ENCODE measurements at regions not wholly inside any gene's neighbourhood (a gene's known extent, or its start where the extent isn't known, plus 50 kb on each side); places are given as distances from the start of the nearest gene placed in this dataset.

DNA sequence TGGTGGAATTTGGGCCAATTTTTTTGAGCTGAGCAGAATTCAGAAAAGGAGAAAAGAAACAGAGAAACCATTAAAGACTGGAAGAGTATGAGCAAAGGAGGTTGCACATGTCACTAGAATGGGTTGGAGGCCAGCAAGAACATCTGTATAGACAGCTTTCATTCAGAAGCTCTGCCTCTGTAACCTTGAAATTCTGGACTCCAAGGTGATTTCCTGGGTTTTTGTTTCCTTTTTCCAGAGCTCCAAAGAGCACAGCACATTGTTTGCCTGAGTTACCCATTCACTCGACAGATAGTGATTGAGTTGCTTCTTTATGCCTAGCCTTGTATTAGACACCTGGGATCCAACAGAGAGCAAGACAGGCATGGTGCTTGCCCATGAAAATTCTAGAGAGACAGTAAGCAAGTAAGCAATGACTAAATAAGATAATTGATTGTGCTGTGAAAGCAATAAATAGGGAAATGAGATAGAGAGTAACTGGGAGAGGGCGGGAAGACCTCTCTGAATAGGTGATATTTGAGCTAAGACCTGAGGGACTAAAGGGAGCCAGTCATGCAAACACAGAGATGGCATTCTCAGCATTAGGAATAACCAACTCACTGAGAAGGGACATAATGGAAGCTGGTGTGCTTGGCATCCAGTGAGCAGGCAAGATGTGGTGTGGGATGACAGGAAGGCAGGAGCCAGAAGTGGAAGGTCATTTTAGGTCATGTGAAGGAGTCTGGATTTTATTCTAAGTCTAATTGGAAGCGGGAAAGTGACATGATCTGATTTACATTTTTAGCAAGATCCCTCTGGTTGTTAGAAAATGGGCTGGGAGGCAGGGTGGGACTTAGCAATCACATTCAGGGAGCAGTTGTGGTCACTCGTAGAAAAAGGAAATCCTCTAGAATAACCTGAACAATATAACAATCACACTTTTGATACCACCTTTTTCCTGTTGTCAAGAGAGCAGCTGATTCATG is 197.5 kb downstream of the HS3ST3A1 start:
- no peak for DNase-seq

DNA sequence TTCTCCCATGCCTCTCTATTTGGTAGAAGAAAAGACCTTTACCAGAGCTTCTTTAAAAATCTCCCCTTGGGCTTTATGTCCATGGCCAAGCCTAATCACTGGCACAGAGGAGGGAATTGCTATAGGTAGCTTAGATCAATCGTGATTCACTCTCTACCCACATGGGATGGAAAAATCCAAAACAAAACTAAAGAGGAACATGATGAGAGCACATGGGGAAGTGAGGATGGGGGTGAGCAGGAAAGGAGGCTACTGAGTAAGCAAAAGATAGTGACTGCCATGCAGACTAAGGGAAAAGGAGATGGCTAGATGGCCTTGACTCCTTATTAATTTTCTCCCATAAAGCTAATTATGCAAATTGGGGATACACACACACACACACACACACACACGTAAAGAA is 201.2 kb downstream of the HS3ST3A1 start:
- no peak for DNase-seq

DNA sequence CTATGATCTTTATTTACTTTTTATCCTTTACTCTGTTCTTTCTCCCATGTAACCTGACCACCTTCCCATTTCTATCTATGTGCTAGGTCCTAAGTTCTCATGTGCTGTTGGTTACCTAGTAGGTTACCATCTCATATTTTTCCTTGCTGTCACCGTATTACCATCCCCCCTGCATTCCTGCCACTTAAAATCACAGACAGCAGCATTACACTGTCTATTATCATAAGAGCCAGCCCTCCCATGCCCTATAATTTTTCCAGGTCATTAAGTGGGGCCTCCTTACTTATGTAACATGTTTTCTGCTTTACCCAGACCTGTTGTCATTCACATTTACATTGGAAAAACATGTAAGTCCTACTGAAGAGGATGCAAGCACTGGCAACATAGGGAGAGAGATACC is 202.9 kb downstream of the HS3ST3A1 start:
- DNase-seq: no peak

DNA sequence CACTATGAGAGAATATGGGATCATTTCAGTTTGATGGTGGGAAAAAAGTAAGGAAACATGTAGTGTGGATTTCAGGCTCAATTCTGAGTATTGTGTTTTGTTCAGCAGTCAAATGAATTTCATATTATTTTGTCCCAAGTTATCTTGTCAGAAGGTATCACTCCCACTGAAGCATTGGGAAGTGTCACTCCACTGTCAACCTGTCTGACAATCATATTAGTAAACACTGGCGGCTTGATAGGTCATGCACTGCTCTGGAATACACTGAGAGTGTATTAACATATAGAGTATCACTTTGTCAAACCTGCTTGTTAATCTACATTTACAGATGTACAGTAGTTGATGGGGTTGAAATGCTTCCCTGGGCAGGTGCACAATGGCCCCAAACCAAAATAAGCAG is 203.6 kb downstream of the HS3ST3A1 start:
- DNase-seq: no peak

DNA sequence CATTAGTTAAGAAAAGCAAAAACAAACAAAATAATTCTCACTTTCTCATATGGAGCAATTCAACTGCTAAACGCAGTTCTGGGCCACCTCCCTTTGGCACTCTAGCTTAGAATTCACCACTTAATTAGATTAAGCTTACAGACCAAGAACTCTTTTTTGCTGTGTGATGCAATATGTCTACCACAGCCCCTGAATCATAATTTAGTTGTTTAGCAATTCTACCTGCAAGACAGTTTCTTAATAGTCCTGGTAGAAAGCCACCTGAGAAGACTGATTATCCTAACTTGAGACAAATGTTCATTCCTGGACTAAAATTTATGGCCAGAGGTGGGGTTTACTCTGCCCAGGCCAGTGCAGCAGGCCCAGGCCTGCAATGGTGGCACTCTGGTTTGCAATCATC is 205.9 kb downstream of the HS3ST3A1 start:
- no peak for DNase-seq

DNA sequence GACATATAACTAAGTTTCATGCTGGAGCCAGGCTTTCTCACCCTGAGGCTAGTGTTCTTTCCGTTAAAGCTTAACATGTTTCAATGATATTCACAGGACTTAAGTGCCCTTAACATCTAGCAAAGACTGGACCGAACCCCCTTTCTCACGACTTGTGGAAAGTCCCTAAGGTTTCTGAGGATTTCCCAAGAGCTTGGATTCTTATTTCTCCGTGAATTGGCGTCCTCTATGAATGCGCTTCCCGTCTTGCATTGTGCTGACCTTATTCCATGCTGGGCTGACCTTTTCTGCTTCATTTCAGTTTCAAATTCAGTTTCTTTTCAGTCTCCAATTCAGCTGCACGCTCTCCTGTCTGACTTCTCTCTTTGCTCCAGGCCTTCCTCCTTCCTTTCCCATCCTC is 206.4 kb downstream of the HS3ST3A1 start:
- DNase-seq: no peak

DNA sequence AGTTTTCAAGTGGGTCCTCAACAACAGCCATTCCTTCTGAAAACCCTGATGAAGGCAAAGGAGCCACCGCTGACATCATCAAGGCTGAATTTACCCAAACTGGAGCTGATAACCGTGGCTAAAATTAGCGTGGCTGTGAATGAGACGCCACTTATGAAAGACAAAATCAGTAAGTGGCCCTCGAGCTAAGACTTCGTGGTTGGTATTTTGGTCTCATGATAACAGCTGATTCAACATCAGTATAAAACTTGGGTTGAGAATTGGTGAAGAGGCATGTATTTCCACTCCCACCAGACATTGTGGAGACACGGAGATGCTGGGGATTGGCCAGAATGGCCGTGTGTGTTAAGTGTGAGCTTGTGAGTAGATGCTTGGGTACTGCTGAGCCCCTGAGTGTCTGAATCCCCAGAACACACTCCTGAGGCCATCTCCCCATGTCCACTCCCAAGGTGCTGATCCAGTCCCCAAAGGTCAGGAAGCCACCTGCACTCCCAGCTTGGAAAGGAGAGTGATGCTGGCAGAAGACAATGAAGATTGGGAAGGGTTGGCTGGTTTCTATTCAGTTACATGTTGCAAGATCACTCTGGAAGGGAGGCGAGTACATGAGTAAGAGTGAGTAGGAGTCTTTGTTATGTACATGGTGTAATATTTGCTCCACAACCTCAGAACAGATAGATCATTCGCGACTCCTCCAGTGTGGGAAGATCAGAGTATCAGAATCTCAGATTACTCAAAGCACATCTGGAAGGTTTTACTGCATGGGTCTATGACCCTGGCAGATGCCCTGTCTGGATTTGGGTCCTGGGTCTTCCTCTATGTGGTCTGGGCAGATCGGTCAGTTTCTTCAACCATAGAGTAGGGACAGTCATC is 207.7 kb downstream of the HS3ST3A1 start:
- DNase-seq: no peak

DNA sequence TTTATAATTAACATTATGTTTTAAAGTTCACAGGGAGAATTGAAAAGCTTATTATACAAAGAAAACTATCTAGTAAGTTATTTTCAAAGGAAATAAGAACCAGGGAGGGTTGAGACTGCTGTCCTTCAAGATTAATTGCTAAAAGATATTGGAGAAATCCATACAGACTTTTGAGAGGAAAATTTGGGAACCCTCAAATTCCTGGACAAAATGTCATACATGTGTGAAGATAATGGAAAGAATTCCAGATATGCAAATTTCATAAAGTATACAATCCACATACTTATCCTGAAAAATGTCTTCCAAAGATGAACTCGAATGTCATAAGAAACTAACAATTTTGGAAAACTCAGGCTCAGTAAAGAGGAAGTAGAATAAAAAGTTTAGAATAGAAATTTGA is 213.8 kb downstream of the HS3ST3A1 start:
- DNase-seq: no peak

DNA sequence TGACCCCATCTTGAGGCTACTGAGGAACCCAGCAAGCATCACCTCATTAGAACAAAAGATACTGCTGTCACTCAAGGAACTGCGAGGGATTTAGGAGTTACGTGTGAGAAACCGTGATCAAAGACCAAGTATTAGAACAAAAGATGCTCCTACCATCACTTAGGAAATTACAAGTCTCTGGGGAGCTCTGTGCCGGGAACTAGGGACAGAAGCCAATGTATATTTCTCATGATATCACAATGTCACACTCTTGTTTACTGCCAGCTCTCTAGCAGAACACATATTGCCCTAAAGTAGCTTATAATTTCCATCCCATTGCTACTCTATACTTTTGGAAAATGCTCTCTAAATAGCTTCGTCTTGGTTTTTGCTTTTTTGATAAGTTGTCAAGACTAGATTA is 214.5 kb downstream of the HS3ST3A1 start:
- no peak for DNase-seq

DNA sequence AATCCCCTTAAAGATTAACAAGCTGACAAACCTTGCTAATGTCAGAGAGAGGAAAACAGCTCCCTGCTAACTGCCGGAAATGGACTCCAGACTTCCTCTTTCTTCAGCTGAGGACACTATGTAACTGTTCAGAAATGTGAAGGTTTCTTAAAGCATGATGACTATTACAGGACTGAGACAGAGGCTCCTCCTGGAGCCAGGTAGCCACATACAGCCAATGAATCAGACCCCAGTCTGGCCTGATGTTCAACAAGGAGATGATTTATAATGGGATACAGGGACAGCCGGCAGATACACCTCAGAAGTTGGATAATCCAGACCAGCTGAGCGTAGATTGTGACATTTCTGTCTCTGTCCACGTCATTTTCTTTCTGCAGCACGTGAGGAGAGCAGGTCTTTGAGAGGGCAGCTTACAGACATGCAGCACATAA is 216.2 kb downstream of the HS3ST3A1 start:
- no peak for DNase-seq

DNA sequence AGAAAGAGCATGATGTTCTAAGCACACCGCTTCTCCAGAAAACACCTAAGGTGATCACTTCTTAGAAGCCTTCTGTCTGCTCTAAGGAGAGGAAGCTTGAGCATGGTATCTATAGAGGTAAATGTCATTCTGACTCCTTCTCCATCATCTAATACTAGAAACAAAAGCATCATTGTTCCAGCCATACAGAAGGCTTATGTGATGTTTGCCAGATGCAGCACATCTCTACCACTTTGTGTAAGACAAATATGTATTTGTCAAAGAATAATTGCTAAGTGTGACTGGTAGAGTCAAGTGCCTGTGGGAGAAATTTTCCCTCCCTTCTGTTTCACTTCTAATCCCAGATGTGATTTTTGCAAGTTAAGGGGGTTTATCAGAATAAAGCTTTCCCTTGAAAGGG is 217.1 kb downstream of the HS3ST3A1 start:
- DNase-seq: no peak

DNA sequence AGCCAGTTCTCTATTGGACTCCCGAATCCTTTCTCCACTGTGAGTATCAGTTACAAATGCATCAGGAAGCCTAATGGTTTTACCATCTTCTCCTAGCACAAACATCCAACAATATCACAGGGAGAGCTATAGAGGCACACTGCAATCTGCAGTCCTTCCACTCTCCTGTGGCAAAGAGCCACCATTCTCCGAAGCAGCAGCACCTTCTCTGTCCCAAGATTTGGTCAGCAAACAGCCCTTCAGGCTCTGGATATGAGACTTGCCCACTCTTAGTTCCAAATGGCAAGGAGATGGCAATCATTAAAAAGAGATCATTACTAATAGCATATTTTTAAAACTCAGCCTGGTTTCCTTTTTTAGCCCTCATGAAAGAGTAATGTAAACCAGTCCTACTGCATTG is 223.4 kb downstream of the HS3ST3A1 start:
- no peak for DNase-seq

DNA sequence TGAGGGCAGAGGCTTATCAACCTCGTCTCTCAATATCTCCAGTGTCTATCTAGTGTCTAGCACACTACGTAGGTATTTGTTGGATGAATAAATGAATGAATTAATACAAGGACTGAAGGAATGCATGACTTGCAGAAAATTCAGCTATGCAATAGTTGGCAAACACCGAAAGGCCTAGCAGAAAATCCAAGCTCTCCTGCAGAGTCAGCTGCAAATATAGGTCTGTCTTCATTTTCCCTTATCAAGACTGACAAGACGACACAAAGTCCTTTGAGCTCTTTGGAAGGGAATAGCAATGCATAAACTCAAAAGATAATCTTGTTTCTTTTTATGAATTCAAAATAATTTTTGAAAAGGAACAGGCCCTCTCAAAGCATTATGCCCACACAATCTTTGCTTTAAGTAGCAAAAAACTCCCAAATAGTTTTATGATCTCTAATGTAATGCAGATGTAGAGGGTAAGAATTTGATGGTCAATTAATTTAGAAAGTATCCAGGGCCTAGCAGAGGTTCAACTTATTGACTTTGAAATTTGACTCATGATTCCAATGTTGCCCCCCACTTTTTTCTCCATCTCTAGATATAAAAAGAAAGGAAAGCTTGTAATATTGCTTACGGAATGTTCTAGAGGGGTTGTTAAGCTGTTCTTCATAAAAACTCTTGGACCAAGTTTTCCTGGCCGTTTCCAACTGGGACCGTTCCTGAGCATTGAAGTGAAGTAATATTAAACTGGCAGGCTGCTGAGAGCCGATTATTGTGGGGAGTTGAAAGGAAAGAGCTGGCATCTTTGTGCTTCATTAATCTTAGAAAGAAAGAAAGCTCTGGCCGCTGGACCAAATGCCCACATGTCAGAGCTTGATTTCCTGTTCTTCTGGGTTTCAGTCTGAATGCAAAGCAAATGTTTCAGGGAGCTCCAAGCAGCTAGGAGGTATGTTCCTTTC is 227.3 kb downstream of the HS3ST3A1 start:
- no peak for DNase-seq

DNA sequence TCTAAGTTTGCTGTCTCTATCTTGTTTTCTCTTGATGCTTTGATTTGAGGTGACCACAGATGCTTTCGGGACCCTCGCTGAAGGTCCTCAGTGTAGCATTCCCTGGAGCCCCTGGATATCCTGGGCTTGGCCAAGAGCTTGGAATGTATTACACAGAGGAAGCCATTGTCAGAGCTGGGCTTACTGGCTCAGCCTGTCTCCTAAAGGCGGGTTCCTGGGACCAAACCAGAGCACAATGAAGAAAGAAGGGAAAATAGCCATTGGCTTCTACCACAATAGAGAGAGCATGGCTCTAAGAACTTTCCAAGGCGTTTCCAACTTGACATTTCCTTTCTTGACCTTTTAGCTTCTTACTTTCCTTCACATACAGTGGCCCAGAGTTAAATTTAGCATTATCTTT is 229.3 kb downstream of the HS3ST3A1 start:
- DNase-seq: no peak

DNA sequence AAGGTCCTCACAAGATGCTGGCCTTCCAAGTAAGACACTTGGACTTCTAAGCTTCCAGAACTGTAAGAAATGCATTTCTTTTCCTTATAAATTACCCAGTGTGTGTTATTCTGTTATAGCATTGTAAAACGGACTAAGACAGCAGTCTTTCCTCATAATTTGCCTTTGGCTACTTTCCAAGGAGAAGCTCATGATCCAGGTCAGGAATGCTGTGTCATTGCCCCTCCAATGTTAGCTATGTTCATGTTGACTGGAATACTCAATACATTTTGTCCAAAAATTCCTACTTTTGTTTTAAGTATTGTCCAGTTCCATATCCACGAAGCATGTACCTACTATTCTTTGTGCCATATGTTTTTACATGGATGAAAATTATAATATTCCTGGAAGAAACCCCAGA is 234.6 kb downstream of the HS3ST3A1 start:
- no peak for DNase-seq

DNA sequence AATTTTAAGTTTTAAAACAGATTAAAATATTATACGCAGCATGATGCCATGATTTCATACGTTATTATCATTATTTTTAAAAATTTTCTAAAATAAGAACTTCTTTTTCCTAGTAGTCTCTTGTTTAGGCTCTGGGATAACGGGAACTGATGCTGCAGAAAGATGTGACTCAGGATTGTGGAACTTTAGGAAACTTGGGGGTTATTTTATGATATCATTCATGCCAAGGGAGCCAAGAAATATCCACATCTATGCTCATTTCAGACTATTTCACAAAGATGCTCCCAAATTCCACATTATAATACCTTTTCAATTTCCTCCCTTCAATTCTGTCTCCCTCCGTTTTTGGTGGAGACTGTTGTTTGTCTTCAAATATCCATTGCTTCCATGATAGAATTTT is 236.4 kb downstream of the HS3ST3A1 start:
- no peak for DNase-seq

DNA sequence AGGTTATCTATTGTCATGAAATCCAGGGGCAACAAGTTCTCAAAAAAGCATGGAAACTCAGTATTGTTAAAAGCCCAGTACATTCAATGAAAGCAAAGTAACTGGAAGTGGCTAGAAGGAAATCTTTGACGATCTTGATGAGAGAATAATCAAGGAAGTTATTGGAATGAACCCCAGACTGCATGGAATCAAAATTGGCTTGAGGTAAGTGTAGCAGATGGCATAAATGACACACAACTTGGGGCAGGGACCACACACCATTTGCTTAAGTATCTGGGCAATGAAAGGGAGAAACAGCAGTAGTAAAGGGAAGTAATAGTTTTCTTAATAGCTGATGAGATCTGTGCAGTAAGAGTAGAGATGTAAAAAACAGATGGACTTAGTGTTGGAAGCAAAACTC is 238.0 kb downstream of the HS3ST3A1 start:
- no peak for DNase-seq

DNA sequence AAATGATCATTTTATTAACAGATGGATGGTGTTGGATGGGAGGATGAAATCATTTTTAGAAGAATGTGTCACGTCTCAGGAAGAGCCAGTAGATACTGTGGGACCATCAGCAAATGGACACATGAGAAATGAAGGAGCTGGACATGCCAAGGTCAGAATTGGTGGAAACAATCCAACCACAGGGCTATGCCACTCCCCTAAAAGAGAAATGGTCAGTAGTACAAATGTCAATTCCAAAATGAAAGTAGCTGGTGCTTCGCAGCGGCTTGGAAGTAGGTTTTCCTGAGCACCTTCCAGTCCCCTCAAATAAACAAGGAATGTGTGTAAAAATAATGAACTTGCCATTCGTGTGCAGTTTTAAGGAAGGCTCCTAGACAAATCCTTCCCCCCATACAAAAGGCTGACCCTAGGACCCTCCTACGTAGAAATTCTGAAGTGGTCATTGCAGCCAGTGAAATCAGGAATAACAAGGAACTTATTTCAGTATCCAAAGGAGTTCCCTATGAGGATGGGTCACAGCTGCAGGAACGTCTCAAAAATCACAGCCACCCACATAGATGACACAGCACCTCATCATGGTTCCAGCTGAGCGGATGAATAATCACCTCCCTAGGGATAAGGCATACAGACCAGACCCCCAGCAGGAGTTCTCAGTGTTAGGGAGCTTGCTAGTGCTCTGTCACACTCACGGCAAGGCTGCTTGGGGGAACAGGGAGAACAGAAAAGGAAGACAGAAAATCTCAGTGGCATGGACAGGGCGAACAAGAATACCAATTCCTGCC is 239.2 kb downstream of the HS3ST3A1 start:
- DNase-seq: no peak

DNA sequence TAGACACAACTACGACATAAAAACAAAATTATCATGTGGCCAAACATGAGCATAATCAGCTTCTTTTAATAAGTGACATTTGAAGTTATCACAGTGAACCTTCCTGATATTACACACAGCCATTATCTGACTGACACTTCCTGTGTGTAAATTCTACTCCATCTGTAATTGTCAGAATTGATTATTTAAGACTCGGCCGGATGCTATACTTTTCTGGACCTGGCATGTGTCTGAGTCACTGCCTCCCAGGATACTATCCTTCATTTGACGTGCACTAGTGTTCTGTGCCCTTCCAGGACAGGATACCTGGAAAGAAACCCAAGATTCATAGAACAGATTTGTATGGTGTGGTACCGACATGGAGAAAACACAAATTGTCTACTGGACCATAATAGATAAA is 242.0 kb downstream of the HS3ST3A1 start:
- no peak for DNase-seq

DNA sequence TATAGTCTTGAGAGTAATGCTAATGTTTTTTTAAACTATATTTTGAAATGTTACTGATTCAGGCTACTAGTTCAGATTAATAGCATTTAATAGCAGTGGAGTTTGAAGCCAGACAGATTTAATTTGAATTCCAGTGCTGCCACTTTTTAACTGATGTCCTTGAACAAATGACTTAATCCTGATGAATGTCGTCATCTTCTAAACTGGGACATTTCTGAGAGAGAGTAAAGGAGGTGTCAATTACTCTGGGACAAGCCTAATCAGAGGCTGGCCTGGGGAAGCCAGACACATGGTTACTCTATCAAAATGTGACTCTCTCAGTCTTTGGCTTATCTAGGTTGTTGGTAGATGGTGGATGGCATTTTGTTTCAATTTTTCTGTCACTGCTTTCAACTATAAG is 246.7 kb downstream of the HS3ST3A1 start:
- DNase-seq: no peak

DNA sequence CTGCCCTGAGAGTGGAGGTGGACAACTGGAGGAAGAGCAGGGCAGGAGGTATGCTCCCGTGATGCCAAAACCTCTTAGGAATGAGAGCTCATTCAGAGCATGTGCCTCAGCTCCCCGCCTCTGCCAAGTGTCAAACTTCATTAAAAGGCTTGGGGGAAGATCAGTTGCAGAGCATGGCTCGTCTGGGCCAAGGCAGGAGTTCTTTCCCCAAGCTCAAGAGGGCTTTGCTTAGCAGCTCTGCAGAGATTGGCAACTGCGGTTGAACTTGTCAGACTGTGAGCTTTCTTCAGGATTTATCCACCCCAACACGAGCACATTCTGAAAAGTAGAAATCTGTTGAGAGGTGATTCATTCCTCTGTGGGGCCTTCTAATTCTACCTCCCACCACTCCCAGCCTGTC is 248.1 kb downstream of the HS3ST3A1 start:
- no peak for DNase-seq

All from stimulated activated naive CD4-positive, alpha-beta T cell (primary cell).